Smooth muscle cell (in vitro differentiated cells): ENCODE measurements at regions not wholly inside any gene's neighbourhood (a gene's known extent, or its start where the extent isn't known, plus 50 kb on each side); places are given as distances from the start of the nearest gene placed in this dataset.

Experiments
- DNase-seq: peaks from one replicate; lab custom pipeline; 2025; ENCODE audit not compliant: unreplicated experiment; lab: John Stamatoyannopoulos, UW
- H2AFZ ChIP-seq: fragments of 200-600 bp; sonication (generic); 2 replicates; pipeline ENCODE4 v1.6.0; 2016; ENCODE audit warnings: antibody characterized with exemption, low read depth, mild to moderate bottlenecking
- H3F3A ChIP-seq: fragments of 200-600 bp; sonication (generic); 2 replicates; pipeline ENCODE4 v1.6.0; 2017; ENCODE audit warnings: antibody characterized with exemption, low read depth
- H3K27ac ChIP-seq: fragments of 200-600 bp; sonication (generic); 2 replicates; pipeline ENCODE4 v1.5.1; 2016; ENCODE audit warnings: low read depth, mild to moderate bottlenecking
- H3K27me3 ChIP-seq: fragments of 200-600 bp; sonication (generic); 2 replicates; pipeline ENCODE4 v1.6.1; 2016; ENCODE audit warnings: low read depth, mild to moderate bottlenecking
- H3K36me3 ChIP-seq: fragments of 200-600 bp; sonication (generic); 2 replicates; pipeline ENCODE4 v1.5.1; 2016; ENCODE audit warnings: low read depth
- H3K4me1 ChIP-seq: fragments of 200-600 bp; sonication (generic); 2 replicates; pipeline ENCODE4 v1.5.1; 2016; ENCODE audit warnings: low read depth
- H3K4me2 ChIP-seq: fragments of 200-600 bp; sonication (generic); 2 replicates; pipeline ENCODE4 v1.6.0; 2016; ENCODE audit warnings: mild to moderate bottlenecking
- H3K4me3 ChIP-seq: fragments of 200-600 bp; sonication (generic); 2 replicates; pipeline ENCODE4 v1.5.1; 2016; ENCODE audit warnings: mild to moderate bottlenecking
- H3K79me2 ChIP-seq: fragments of 200-600 bp; sonication (generic); 2 replicates; pipeline ENCODE4 v1.6.0; 2016; ENCODE audit warnings: low read depth, mild to moderate bottlenecking
- H3K9ac ChIP-seq: fragments of 200-600 bp; sonication (generic); 2 replicates; pipeline ENCODE4 v1.6.0; 2016; ENCODE audit warnings: low read depth
- H3K9me3 ChIP-seq: fragments of 200-600 bp; sonication (generic); replicated peaks from 2 replicates; pipeline ENCODE4 v1.5.1; 2016; ENCODE audit warnings: low read depth
- H4K20me1 ChIP-seq: fragments of 200-600 bp; sonication (generic); 2 replicates; pipeline ENCODE4 v1.6.0; 2016; ENCODE audit warnings: low read depth
- WGBS: methylation state at CpG from one replicate; pipeline ENCODE4 v1.1.7; 2016; ENCODE audit warnings: low lambda C conversion rate; 5-methylcytosine and 5-hydroxymethylcytosine counted together
- TF ChIP-seq, protein P1 (sequence below): fragments of 200-600 bp; sonication (generic); IDR thresholded peaks from 2 replicates; pipeline ENCODE4 v1.5.1; 2017; ENCODE audit warnings: borderline replicate concordance, mild to moderate bottlenecking, antibody characterized with exemption; ENCODE audit not compliant: insufficient read depth, poor library complexity, severe bottlenecking

DNA sequence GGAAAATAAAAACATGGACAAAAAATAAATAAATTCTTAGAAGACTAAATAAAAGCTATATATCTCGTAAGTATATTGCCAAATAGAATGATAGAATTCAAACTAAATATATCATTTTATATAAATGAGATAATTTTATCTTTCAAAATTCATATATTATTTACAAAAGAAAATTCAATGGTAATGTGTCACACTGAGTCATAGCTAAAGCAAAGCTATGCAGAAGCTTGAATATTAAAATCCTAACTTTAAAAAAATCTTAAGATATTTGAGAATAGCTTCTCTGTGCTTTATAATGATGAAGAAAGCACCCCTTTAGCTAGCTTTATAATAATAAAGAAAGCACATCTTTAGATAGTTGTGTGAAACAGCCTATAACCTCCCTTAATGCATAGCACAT, 1010.8 kb downstream of the OTOL1 start:
- Histone ChIP-seq H2AFZ (no peak overlapping the region), H4K20me1 (no peaks in the 10 kb centered on the region), H3K9ac (no peak overlapping the region), H3K79me2 (no peaks in the 10 kb centered on the region), H3K4me1 (no peaks in the 10 kb centered on the region), H3K36me3 (no peaks in the 10 kb centered on the region), H3K9me3 (no peaks in the 10 kb centered on the region), H3K4me3 (no peak overlapping the region), H3F3A (no peaks in the 10 kb centered on the region), H3K4me2 (no peak overlapping the region), H3K27ac (no peak overlapping the region), H3K27me3 (no peaks in the 10 kb centered on the region)
- WGBS, result 84% methylated on average over 1 of the region's 1 CpG
- DNase-seq, result no peak
- TF ChIP-seq, protein P1, sequence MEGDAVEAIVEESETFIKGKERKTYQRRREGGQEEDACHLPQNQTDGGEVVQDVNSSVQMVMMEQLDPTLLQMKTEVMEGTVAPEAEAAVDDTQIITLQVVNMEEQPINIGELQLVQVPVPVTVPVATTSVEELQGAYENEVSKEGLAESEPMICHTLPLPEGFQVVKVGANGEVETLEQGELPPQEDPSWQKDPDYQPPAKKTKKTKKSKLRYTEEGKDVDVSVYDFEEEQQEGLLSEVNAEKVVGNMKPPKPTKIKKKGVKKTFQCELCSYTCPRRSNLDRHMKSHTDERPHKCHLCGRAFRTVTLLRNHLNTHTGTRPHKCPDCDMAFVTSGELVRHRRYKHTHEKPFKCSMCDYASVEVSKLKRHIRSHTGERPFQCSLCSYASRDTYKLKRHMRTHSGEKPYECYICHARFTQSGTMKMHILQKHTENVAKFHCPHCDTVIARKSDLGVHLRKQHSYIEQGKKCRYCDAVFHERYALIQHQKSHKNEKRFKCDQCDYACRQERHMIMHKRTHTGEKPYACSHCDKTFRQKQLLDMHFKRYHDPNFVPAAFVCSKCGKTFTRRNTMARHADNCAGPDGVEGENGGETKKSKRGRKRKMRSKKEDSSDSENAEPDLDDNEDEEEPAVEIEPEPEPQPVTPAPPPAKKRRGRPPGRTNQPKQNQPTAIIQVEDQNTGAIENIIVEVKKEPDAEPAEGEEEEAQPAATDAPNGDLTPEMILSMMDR, result no peak

- Histone ChIP-seq H3K9ac (no peak overlapping the region), H3K27ac (no peak overlapping the region), H3F3A (no peaks in the 10 kb centered on the region), H3K9me3 (no peaks in the 10 kb centered on the region), H3K79me2 (no peaks in the 10 kb centered on the region), H3K4me1 (no peaks in the 10 kb centered on the region), H3K36me3 (no peaks in the 10 kb centered on the region), H4K20me1 (no peaks in the 10 kb centered on the region), H3K4me2 (no peak overlapping the region), H2AFZ (peak overlapping the region; percentile 69), H3K27me3 (no peaks in the 10 kb centered on the region), H3K4me3 (no peak overlapping the region)
- no peak for DNase-seq
- 29% methylated on average over 2 of the region's 2 CpGs for WGBS
- TF ChIP-seq, protein P1, result no peak
Measured at GRCh38 chr3:162512488-162512887, 1015.9 kb downstream of the OTOL1 start.

GRCh38 chr3:162517110-162517509, 1020.5 kb downstream of the OTOL1 start:
- Histone ChIP-seq H3K36me3 (no peaks in the 10 kb centered on the region), H3F3A (no peaks in the 10 kb centered on the region), H3K4me2 (no peak overlapping the region), H4K20me1 (no peaks in the 10 kb centered on the region), H3K27me3 (no peaks in the 10 kb centered on the region), H3K9me3 (no peaks in the 10 kb centered on the region), H3K79me2 (no peaks in the 10 kb centered on the region), H3K4me1 (no peaks in the 10 kb centered on the region), H3K27ac (no peak overlapping the region), H3K4me3 (no peak overlapping the region), H2AFZ (no peak overlapping the region), H3K9ac (no peak overlapping the region)
- DNase-seq, result no peak
- TF ChIP-seq, protein P1, result no peak

DNA sequence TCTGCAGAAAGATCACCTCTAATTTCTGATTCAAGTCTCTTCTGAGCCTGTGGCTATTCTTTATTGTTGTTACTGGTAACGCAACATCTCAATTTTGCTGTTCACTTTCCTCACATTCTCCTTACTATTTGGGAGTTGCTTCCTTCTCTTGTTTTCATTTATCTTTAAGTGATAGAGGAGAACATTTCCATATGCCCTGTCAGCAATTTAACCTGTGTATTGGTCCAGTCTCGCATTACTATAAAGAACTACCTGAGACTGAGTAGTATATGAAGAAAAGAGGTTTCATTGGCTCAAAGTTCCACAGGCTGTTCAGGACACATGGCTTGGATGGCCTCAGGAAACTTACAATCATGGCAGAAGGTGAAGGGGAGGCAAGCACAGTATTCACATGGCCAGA, 1025.1 kb downstream of the OTOL1 start:
- Histone ChIP-seq H3K4me1 (no peaks in the 10 kb centered on the region), H3K27ac (no peak overlapping the region), H4K20me1 (no peaks in the 10 kb centered on the region), H3K79me2 (no peaks in the 10 kb centered on the region), H3K9me3 (no peaks in the 10 kb centered on the region), H3K36me3 (no peaks in the 10 kb centered on the region), H3K9ac (no peak overlapping the region), H3K27me3 (no peaks in the 10 kb centered on the region), H3K4me2 (no peak overlapping the region), H2AFZ (no peak overlapping the region), H3K4me3 (no peak overlapping the region), H3F3A (no peaks in the 10 kb centered on the region)
- 97% methylated on average over 2 of the region's 2 CpGs for WGBS
- TF ChIP-seq, protein P1, result no peak
- DNase-seq, result no peak
